Activated CD8-positive, alpha-beta memory T cell treated with anti-CD3 and anti-CD28 coated beads, Interleukin-2, amount 50 U/mL, for 4 hours (primary cell): ENCODE measurements at regions not wholly inside any gene's neighbourhood (a gene's known extent, or its start where the extent isn't known, plus 50 kb on each side); places are given as distances from the start of the nearest gene placed in this dataset.

ENCODE experiments used
- DNase-seq: peaks from one replicate; pipeline ENCODE4 v3.0.0-alpha.2; 2020

- peak; percentile 53 for DNase-seq
Measured at GRCh38 chr17:77884019-77884418, 74.5 kb upstream of the TNRC6C start.

GRCh38 chr17:77884967-77885641 is 73.4 kb upstream of the TNRC6C start:
- DNase-seq = no peak

GRCh38 chr17:77885678-77886386 is 72.7 kb upstream of the TNRC6C start:
- no peak for DNase-seq

- no peak for DNase-seq
Measured at GRCh38 chr17:77886387-77886728, 72.1 kb upstream of the TNRC6C start.

DNA sequence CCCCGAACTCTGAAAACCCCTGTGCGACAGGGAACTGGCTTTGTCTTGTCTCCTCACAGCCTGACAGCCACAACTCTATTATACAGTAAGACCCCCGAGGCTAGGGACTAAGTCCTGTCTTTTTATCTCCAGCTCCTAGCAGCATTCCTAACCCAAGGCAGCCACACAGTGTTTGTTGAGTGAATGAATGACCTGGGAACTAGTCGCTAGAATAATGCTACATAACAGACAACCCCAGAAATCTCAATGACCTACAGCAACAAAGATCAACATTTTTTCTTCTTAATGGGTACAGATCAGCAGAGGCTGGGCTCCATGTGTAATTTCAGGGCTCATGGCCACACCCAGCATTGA is 71.4 kb upstream of the TNRC6C start:
- no peak for DNase-seq

- peak; percentile 78 for DNase-seq
Measured at GRCh38 chr17:77887464-77888241, 70.8 kb upstream of the TNRC6C start.

- no peak for DNase-seq
Measured at GRCh38 chr17:77888242-77889134, 70.0 kb upstream of the TNRC6C start.

DNA sequence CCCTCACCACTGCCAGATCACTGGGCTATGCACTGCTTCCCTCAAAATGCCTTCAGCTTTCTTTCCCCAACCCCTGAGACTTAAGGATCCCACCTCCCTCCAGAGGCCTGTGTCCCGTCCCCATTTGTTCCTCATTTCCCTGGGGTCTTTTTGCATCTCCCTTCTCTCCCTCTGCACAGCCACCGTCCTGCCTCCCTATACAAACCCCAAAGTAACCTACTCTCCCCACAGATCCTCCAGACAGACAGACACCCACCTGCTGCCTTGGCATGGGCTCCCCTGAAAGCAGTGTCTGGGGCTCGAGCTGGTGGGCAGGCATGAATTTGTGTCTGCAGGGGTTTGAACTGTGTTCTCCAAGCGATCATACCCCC is 69.4 kb upstream of the TNRC6C start:
- DNase-seq = no peak

DNA sequence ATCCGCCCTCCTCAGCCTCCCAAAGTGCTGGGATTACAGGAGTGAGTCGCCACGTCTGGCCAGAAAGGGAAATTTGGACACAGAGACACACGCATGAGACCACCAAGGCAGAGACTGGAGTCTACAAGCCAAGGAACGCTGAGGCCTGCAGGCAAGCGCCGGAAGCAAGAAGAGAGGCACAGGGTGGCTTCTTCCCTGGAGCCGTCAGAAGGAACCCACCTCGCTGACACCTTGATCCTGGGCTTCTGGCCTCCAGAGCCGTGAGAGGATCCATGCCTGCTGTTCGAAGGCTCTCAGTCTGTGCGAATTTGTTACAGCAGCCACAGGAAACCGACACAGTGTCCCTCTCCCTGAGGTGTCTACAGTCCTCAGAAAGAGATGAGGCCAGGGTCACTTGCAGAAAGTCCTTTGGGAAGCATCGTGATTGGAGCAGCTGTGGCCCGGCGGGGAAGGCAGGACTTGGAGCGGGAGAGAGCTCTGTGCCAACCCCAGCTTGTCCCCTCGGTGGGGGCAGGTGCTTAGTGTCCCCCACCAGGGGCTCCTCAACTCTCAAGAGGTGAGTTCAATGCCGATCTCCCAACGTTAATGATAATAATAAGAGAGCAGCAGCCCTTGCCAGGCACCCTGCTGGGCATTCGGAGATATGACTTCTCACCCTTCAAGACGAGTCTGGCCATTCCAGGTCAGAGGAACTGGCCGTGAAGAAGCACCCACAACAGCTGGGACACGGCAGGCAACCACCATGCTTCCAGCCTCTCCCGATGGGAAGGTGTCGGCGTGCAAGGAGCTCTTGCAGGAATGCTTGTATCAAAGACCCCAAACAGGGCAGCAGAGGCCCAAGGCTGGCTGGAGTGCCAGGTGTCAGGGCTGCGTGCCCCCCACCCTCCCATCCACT is 68.4 kb upstream of the TNRC6C start:
- no peak for DNase-seq

DNA sequence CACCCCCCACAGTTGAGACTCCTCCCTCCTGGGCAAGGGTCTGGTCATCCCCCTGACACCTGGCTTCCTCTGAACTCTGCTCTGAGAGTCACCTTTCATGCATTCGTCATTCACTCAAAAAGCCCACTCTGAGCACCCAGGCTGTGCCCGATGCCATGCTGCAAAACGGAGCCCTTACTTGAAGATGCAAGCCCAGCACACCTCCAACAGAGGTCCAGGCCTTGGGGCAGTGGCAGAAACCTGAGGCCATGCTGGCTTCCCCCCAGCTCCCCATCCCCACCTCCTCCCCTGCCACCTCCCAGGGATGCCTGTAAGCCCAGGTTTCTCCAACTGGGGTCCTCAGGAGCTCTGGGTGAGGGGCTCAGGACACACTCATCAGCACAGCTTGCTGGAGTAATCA is 67.7 kb upstream of the TNRC6C start:
- no peak for DNase-seq

DNA sequence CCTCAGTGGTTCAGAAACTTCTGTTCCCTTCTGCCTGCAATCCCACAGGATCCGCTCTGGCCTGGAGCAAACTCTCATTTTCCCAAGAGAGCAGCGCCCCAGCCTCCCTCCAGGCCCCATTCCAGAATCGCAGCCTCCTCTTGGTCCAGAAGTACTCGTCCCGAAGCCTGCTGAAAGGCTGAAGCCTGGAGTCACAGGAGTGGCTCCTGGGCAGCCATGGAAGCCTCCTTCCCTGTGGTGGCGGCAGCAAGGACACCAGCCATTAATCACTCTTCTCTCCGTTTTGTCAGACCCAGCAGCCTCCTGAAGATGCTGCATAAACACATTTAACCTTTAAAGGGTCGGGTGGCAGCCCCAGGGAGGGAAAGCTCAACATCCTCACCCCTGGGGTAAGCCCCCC is 66.9 kb upstream of the TNRC6C start:
- no peak for DNase-seq

DNA sequence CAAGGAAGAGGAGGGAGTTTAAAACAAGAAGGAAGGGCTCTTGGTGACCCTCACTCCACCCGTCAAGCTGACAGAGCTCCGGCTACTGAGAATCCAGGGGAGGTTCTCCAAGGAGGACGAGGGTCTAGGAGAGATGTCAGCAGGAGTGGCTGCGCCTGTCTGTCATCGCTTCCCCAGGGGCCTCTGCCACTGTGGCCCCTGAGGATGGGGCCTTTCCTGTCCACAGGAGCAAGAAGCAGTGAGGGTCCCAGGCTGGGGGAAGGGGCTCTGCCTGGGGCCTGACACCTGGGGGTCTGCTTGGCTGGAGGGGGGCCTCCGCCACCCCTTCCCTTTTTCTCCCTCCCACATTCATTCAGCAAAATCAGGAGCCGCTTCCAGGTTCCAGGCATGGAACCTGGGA is 66.5 kb upstream of the TNRC6C start:
- no peak for DNase-seq

DNA sequence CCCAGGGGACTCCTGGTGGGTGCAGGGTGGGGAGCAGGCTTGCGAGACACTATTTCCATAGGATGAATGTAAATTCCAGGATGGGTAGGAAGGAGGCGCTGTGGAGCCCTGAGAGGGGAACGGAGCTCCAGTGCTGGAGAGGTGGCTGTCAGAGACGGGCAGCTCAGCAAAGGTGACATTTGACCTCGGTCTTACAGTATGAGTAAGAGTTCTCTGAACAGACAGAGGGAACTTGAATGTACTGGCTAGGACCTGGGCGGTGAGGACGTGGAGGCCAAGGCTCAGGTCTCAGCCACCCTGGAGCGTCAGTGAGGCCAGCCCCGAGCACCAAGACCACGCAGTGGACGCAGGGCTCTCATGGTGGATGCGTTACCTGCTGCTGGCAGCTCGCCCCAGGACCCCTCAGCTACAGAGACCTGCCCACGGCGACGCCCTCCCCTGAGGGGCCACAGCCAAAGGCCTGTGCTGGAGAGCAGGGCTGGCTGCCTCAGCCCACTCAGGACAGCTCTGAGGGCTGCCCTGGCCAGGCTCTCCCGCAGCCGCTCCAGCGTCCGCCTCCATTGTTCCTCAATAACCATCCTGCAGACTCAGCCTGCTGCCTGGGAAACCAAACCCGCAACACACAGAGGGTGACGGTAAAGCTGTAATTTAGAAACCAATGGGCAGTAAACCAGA is 65.9 kb upstream of the TNRC6C start:
- no peak for DNase-seq

DNA sequence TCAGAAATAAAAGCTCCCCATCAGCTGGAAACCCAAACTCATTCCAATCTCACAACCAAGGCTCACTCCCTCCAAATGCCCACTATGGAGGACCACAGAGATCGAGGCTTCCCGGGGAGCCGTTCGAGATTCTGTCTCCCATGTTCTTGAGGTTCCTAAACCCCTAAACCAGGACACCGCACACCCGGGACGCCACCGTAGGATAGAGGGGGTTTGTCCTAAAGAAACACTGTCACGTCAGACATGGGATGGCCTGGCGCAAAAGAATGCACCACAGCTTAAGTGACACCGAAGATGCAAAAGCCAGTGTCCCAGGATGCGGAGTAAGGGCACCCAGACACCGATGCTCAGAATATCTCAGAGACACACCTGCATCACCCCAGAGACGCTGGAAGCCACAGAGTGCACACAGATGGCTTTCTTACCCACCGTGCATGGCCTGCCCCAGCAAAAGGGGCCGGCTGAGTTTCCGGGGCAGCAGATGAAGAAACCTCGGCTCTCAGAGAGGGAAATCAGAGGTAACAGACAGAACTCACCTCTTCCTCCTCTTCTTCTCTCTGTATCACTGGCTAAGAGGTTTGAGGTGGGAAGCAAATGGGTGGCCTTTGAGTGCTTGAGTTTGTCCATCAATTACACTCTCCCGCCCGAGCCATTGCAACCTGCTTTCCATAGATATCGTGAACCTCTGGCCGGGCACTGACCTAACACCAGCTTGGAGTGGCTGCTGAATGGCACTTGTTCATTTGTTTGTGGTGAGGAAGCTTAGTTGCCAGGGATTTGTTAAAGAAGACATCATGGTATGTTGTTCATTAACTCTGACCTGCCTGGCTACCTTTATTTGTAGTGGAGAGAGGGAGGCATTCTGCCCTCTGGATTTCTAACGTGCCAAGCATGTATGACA is 65.1 kb upstream of the TNRC6C start:
- no peak for DNase-seq

GRCh38 chr17:77894126-77894956 is 64.2 kb upstream of the TNRC6C start:
- DNase-seq = peak; percentile 6

- DNase-seq = no peak
Measured at GRCh38 chr17:77897741-77898301, 60.7 kb upstream of the TNRC6C start.

- DNase-seq = no peak
Measured at GRCh38 chr17:77898521-77899434, 59.7 kb upstream of the TNRC6C start.

DNA sequence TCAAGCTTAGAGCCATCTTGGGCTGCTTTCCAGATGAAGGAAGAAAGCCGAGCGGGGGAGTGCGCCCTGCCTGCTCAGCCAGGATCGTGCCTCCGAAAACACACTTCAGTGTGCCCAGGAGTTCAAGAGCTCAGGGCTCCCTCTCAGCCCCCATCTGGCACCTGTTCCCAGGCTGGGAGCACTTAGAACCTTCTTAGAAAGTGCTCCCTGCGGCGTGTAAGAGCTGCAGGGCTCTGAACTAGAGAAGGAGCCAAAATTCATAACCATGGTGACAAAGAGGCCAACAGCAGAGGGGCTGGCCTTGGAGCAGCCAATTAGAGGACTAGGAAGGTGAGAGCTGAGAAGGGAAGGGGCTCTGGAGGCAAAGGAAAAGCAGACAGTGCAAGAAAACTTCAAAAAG is 59.0 kb upstream of the TNRC6C start:
- DNase-seq = no peak
